ENCODE measurements at regions not wholly inside any gene's neighbourhood (a gene's known extent, or its start where the extent isn't known, plus 50 kb on each side); places are given as distances from the start of the nearest gene placed in this dataset.

GRCh38 chr22:19640306-19640705 lies 74.0 kb upstream of the SEPTIN5 start:
- peak; percentile 74 for FAIRE-seq
- DNase-seq (ENCODE audit: low spot score), result no peak

GRCh38 chr22:19641254-19641982 lies 72.9 kb upstream of the SEPTIN5 start:
- DNase-seq (ENCODE audit: low spot score) (no peak), FAIRE-seq (peak; percentile 71)

- FAIRE-seq, result no peak
- no peak for DNase-seq (ENCODE audit: low spot score)
Observed at GRCh38 chr22:19641983-19642451, 72.3 kb upstream of the SEPTIN5 start.

- DNase-seq (ENCODE audit: low spot score) (no peak), FAIRE-seq (no peak)
Observed at GRCh38 chr22:19643448-19644313, 70.6 kb upstream of the SEPTIN5 start.

GRCh38 chr22:19644314-19645223 lies 69.7 kb upstream of the SEPTIN5 start:
- no peak for FAIRE-seq
- DNase-seq (ENCODE audit: low spot score), result no peak

GRCh38 chr22:19645391-19645790 lies 68.9 kb upstream of the SEPTIN5 start:
- no peak for FAIRE-seq
- DNase-seq (ENCODE audit: low spot score), result no peak

GRCh38 chr22:19645905-19646304 lies 68.4 kb upstream of the SEPTIN5 start:
- DNase-seq (ENCODE audit: low spot score) (no peak), FAIRE-seq (no peak)

- FAIRE-seq (no peak), DNase-seq (ENCODE audit: low spot score) (no peak)
Observed at GRCh38 chr22:19646383-19646782, 67.9 kb upstream of the SEPTIN5 start.

- FAIRE-seq (no peak), DNase-seq (ENCODE audit: low spot score) (no peak)
Observed at GRCh38 chr22:19648419-19648929, 65.8 kb upstream of the SEPTIN5 start.

- FAIRE-seq (no peak), DNase-seq (ENCODE audit: low spot score) (no peak)
Observed at GRCh38 chr22:19652316-19652715, 62.0 kb upstream of the SEPTIN5 start.

- FAIRE-seq, result peak; percentile 70
Observed at GRCh38 chr22:19654338-19654987, 59.8 kb upstream of the SEPTIN5 start.

GRCh38 chr22:19655399-19655798 lies 58.9 kb upstream of the SEPTIN5 start:
- no peak for DNase-seq (ENCODE audit: low spot score)
- FAIRE-seq, result no peak

More at GRCh38 chr22:19654338-19654987, 59.8 kb upstream of the SEPTIN5 start:
- DNase-seq (ENCODE audit: low spot score), result no peak

GRCh38 chr22:19656541-19657251 lies 57.6 kb upstream of the SEPTIN5 start:
- DNase-seq (ENCODE audit: low spot score), result no peak
- FAIRE-seq, result no peak

- no peak for FAIRE-seq
Observed at GRCh38 chr22:19657252-19658056, 56.8 kb upstream of the SEPTIN5 start.

GRCh38 chr22:19658057-19658966 lies 56.0 kb upstream of the SEPTIN5 start:
- DNase-seq (ENCODE audit: low spot score) (no peak), FAIRE-seq (no peak)

More at GRCh38 chr22:19657252-19658056, 56.8 kb upstream of the SEPTIN5 start:
- DNase-seq (ENCODE audit: low spot score), result no peak

GRCh38 chr22:19658967-19659804 lies 55.1 kb upstream of the SEPTIN5 start:
- DNase-seq (ENCODE audit: low spot score) (no peak), FAIRE-seq (peak; percentile 59)

GRCh38 chr22:19659805-19660345 lies 54.4 kb upstream of the SEPTIN5 start:
- FAIRE-seq (no peak), DNase-seq (ENCODE audit: low spot score) (no peak)

All from urothelium cell line (cell line).